Gastroesophageal sphincter (tissue), 4 donors: ENCODE measurements at regions not wholly inside any gene's neighbourhood (a gene's known extent, or its start where the extent isn't known, plus 50 kb on each side); places are given as distances from the start of the nearest gene placed in this dataset.

Experiments used
- ATAC-seq: fragments of 150-250 bp; one replicate; pipeline ENCODE4 v1.9.1; 2016; ENCODE audit warnings: mild to moderate bottlenecking, moderate library complexity
- H3K27ac ChIP-seq, 4 donors: fragments of 200-600 bp; sonication (generic) in 3 of 4; 1 replicate in 3 of 4; 2 replicates in 1 of 4; pipeline ENCODE4 v1.5.1; 2016 to 2019
- H3K27me3 ChIP-seq: fragments of 200-600 bp; sonication (generic); one replicate; pipeline ENCODE4 v1.5.1; 2019
- H3K36me3 ChIP-seq, 2 donors: fragments of 200-600 bp; sonication (generic); one replicate each; pipeline ENCODE4 v1.5.1; 2019; ENCODE audit warnings: control low read depth in 1 of 2
- H3K4me1 ChIP-seq, 3 donors: fragments of 200-600 bp; sonication (generic); 1 replicate in 2 of 3; 2 replicates in 1 of 3; pipeline ENCODE4 v1.5.1; 2016 to 2019; ENCODE audit warnings: control low read depth in 2 of 3
- H3K4me3 ChIP-seq, 2 donors: fragments of 200-600 bp; sonication (generic); one replicate each; pipeline ENCODE4 v1.5.1; 2019; ENCODE audit warnings: mild to moderate bottlenecking in 1 of 2, moderate library complexity in 1 of 2
- H3K9me3 ChIP-seq, 3 donors: fragments of 200-600 bp; sonication (generic); one replicate each; pipeline ENCODE4 v1.5.1; 2017 to 2019; ENCODE audit warnings: control low read depth in 2 of 3
- EP300 ChIP-seq: sonication (generic); formaldehyde crosslinking; IDR thresholded peaks from one replicate; pipeline ENCODE4 v1.6.1; 2017; ENCODE audit warnings: antibody characterized with exemption, mild to moderate bottlenecking
- POLR2A ChIP-seq, 2 donors: fragments of 450-650 bp; IDR thresholded peaks; one replicate each; pipeline ENCODE4 v1.6.1; 2017; ENCODE audit warnings: antibody characterized with exemption in 2 of 2, mild to moderate bottlenecking in 2 of 2, moderate library complexity in 1 of 2
- POLR2AphosphoS5 ChIP-seq: sonication (generic); formaldehyde crosslinking; IDR thresholded peaks from one replicate; pipeline ENCODE4 v1.6.1; 2017; ENCODE audit warnings: antibody characterized with exemption
- WGBS, 2 donors: methylation state at CpG; one replicate each; pipeline ENCODE4 v1.1.5; 2018; ENCODE audit warnings: low coverage in 1 of 2; 5-methylcytosine and 5-hydroxymethylcytosine counted together
- TF ChIP-seq, protein P1 (sequence below), 4 experiments: fragments of 200-600 bp in 2 of 4; fragments of 450-650 bp in 2 of 4; sonication (generic) in 1 of 4; IDR thresholded peaks; one replicate each; pipeline ENCODE4 v1.5.1; 2017 to 2019; ENCODE audit warnings: antibody characterized with exemption in 4 of 4, mild to moderate bottlenecking in 2 of 4, moderate library complexity in 2 of 4

DNA sequence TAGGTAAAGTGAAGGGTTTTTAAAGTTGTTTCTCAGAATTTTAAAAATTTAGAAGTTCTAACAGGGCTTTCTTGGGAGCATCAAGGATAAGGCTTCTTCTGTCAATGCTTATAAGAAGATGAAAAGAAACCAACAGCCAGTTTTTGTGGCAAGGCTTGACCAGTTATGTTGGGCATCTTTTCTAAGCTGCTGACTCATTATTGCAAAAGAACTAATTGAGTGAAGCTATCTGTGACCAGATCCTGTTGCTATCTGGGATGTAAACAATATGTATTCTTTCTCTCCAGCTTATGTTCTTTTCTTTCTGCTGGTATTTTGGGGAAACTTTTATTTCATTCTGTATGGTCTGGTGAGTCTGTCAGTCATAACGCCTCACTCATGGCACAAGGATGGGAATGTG lies 643.8 kb downstream of the HDGFL1 start:
- ATAC-seq: no peak
- TF ChIP-seq EP300 (no peak), POLR2A (IDR thresholded peaks at IDR 0.05) (no peak), POLR2AphosphoS5 (no peak)
- TF ChIP-seq, protein P1, sequence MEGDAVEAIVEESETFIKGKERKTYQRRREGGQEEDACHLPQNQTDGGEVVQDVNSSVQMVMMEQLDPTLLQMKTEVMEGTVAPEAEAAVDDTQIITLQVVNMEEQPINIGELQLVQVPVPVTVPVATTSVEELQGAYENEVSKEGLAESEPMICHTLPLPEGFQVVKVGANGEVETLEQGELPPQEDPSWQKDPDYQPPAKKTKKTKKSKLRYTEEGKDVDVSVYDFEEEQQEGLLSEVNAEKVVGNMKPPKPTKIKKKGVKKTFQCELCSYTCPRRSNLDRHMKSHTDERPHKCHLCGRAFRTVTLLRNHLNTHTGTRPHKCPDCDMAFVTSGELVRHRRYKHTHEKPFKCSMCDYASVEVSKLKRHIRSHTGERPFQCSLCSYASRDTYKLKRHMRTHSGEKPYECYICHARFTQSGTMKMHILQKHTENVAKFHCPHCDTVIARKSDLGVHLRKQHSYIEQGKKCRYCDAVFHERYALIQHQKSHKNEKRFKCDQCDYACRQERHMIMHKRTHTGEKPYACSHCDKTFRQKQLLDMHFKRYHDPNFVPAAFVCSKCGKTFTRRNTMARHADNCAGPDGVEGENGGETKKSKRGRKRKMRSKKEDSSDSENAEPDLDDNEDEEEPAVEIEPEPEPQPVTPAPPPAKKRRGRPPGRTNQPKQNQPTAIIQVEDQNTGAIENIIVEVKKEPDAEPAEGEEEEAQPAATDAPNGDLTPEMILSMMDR (IDR thresholded peaks at IDR 0.05): no peak
- H3K36me3 ChIP-seq: no peaks in the 10 kb centered on the region
- H3K27me3 ChIP-seq: no peaks in the 10 kb centered on the region
- no peaks in the 10 kb centered on the region for H3K9me3 ChIP-seq
- H3K27ac ChIP-seq: no peak overlapping the region
- no peaks in the 10 kb centered on the region for H3K4me1 ChIP-seq
- WGBS, 2 donors: 88 to 100% methylated on average over 1 of the region's 1 CpG
- no peak overlapping the region for H3K4me3 ChIP-seq

DNA sequence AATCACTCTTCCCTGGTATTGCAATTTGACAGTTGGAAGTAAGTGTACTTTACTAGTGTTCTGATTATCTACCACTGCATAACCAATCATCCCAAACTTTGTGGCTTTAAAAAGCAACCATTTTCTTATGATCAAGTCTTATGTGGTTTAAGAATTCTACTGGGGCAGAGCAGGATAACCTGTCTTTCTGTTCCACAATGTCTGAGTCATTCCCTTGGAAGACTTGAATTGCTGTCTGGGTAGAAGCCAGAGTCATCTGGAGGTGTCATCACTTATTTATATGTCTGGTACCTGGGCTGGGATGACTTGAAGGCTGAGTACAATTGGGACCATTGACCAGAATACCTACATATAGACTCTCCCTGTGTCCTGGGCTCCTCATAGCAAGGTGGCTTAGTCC lies 644.3 kb downstream of the HDGFL1 start:
- H3K27ac ChIP-seq: no peak overlapping the region
- no peak overlapping the region for H3K4me3 ChIP-seq
- H3K4me1 ChIP-seq: no peaks in the 10 kb centered on the region
- H3K9me3 ChIP-seq: no peaks in the 10 kb centered on the region
- H3K36me3 ChIP-seq: no peaks in the 10 kb centered on the region
- H3K27me3 ChIP-seq: no peaks in the 10 kb centered on the region
- no peak for ATAC-seq
- TF ChIP-seq EP300 (no peak), POLR2A (IDR thresholded peaks at IDR 0.05) (no peak), POLR2AphosphoS5 (no peak)
- TF ChIP-seq, protein P1 (IDR thresholded peaks at IDR 0.05): no peak

DNA sequence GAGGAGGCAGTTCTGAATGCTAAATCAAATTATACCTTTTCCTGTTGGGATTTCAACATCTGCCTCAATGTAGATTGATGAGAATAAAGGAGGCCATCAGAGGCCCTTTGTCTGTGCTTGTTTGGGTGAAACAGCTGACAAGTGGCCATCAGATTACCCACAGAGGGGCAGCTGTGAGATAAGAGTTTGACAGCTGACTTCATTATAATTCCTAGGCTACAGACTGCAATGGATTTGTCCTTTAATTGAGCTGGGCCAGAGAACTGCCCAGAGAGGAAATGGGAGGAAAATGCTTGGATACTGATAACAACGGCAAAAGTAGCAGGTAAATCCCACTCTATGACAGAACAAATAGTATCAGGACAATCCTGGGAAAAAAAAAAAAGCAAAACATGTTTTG lies 649.4 kb downstream of the HDGFL1 start:
- no peak overlapping the region for H3K4me3 ChIP-seq
- H3K27ac ChIP-seq: no peak overlapping the region
- no peaks in the 10 kb centered on the region for H3K4me1 ChIP-seq
- H3K36me3 ChIP-seq: no peaks in the 10 kb centered on the region
- no peak for TF ChIP-seq POLR2A (IDR thresholded peaks at IDR 0.05)
- no peak for TF ChIP-seq POLR2AphosphoS5
- TF ChIP-seq, protein P1 (IDR thresholded peaks at IDR 0.05): no peak
- TF ChIP-seq EP300: no peak
- 17 to 30% methylated on average over 1 of the region's 1 CpG for WGBS, 2 donors
- no peak for ATAC-seq
- no peaks in the 10 kb centered on the region for H3K27me3 ChIP-seq
- H3K9me3 ChIP-seq: no peaks in the 10 kb centered on the region

DNA sequence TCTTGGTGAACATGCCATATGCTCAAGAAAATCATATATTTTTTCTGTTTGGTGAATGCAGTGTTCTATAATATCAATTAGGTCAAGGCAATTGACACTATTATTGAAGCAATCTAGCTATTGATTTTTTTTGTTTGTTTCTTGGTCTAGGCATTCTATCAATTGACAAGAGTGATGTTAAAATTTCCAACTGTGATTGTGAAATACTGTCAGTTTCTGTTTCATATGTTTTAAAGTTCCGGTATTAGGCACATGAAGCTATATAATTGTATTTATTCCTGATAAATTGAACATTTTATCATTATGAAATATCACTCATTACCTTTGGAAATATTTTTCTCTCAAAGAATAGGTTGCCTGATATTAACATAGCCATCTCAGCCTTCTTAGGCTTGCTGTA lies 653.4 kb downstream of the HDGFL1 start:
- 0 to 100% methylated on average over 1 of the region's 1 CpG for WGBS, 2 donors
- Histone ChIP-seq H3K4me3 (no peak overlapping the region), H3K36me3 (no peaks in the 10 kb centered on the region), H3K27ac (no peak overlapping the region), H3K9me3 (no peaks in the 10 kb centered on the region), H3K27me3 (no peaks in the 10 kb centered on the region), H3K4me1 (no peaks in the 10 kb centered on the region)
- ATAC-seq: no peak
- TF ChIP-seq POLR2A (IDR thresholded peaks at IDR 0.05) (no peak), EP300 (no peak), POLR2AphosphoS5 (no peak)
- TF ChIP-seq, protein P1 (IDR thresholded peaks at IDR 0.05): no peak

DNA sequence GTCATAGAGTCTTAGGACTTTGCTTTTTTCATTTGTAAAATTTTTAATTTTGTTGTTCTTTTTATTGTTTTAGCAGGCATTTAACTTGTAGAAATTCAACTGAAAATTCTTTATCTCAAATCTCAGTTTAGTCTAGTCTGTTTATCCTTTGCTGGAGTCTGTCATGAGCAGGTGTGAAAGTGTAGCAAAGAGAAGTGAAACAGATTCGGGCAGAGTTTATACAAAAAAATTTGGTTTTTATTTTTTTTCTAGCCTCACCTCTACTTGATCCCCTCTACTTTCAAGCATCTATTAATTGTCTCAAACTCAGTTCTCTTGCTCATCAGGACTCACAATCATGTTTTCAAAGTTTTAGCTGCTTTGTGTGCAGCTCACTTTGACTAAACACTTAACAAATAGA lies 655.2 kb downstream of the HDGFL1 start:
- no peak overlapping the region for H3K27ac ChIP-seq
- no peaks in the 10 kb centered on the region for H3K4me1 ChIP-seq
- ATAC-seq: no peak
- no peaks in the 10 kb centered on the region for H3K9me3 ChIP-seq
- H3K36me3 ChIP-seq: no peaks in the 10 kb centered on the region
- no peak overlapping the region for H3K4me3 ChIP-seq
- H3K27me3 ChIP-seq: no peaks in the 10 kb centered on the region
- WGBS, 2 donors: 32% methylated on average over 1 of the region's 1 CpG; no CpG with 5 or more reads in 1 of the 2 donors
- TF ChIP-seq, protein P1 (IDR thresholded peaks at IDR 0.05): no peak
- TF ChIP-seq POLR2AphosphoS5: no peak
- TF ChIP-seq POLR2A (IDR thresholded peaks at IDR 0.05): no peak
- no peak for TF ChIP-seq EP300
